H1 (cell line): ENCODE measurements at regions not wholly inside any gene's neighbourhood (a gene's known extent, or its start where the extent isn't known, plus 50 kb on each side); places are given as distances from the start of the nearest gene placed in this dataset.

Experiments
- CTCF ChIP-seq, 3 experiments: IDR thresholded peaks; 1 replicate in 2 of 3; 2 replicates in 1 of 3; pipeline versions ENCODE4 v1.5.1 to v1.6.1; 2011; ENCODE audit warnings: low read length in 3 of 3, mild to moderate bottlenecking in 3 of 3, inconsistent platforms in 2 of 3, low read depth in 1 of 3, moderate library complexity in 1 of 3; ENCODE audit not compliant: insufficient read depth in 1 of 3; ENCODE audit errors: control extremely low read depth in 1 of 3
- GABPA ChIP-seq: IDR thresholded peaks from 2 replicates; pipeline ENCODE4 v1.6.1; 2011; ENCODE audit warnings: mild to moderate bottlenecking, low read length, moderate library complexity, borderline replicate concordance; ENCODE audit not compliant: insufficient read depth
- KDM1A ChIP-seq: fragments of 200-600, 300-600 bp; sonication (generic); IDR thresholded peaks from 2 replicates; pipeline ENCODE4 v1.7.1; 2016; ENCODE audit warnings: mild to moderate bottlenecking, low read length, borderline replicate concordance
- SAP30 ChIP-seq: fragments of 300-600 bp; sonication (generic); IDR thresholded peaks from 2 replicates; pipeline ENCODE4 v1.7.1; 2012; ENCODE audit warnings: low read length, moderate library complexity, mild to moderate bottlenecking, inconsistent platforms; ENCODE audit not compliant: insufficient read depth, insufficient replicate concordance
- SP1 ChIP-seq: IDR thresholded peaks from 2 replicates; pipeline ENCODE4 v1.6.1; 2011; ENCODE audit warnings: low read depth, low read length
- TF ChIP-seq, protein P1 (sequence below): IDR thresholded peaks from 2 replicates; pipeline ENCODE4 v1.6.1; 2012; ENCODE audit warnings: inconsistent platforms

DNA sequence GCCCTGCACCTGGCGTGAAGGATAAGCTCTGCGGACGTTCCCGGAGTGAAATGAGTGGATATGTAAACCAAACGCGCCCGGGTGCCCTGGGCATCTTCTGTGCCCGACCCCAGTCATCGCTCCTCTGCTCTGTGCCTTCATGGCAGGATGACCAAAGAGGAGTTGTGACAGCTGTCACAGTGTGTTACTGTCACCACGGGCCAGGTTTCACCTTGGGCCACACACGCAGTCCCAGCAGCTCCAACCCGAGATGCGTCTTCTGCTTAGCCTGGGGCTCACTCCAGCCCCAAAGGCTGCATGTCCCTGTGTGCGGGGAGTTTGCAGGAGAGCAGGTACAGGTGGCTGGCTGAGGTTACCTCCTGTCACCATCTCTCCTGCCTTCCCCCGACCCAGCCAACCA lies 311.6 kb downstream of the BMP7 start (continued):
- TF ChIP-seq SAP30 (no peak), CTCF (IDR thresholded peaks at IDR 0.05; ENCODE audit: control extremely low read depth in 1 of 3, insufficient read depth in 1 of 3, low read depth in 1 of 3, low read length in 3 of 3) (no peak), GABPA (no peak), SP1 (no peak), KDM1A (no peak)
- TF ChIP-seq, protein P1, sequence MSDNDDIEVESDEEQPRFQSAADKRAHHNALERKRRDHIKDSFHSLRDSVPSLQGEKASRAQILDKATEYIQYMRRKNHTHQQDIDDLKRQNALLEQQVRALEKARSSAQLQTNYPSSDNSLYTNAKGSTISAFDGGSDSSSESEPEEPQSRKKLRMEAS = no peak
